ENCODE measurements at regions not wholly inside any gene's neighbourhood (a gene's known extent, or its start where the extent isn't known, plus 50 kb on each side); places are given as distances from the start of the nearest gene placed in this dataset.

GRCh38 chr10:28381466-28381865, 78.6 kb upstream of the MPP7 start:
- TF ChIP-seq CTCF (conservative IDR thresholded peaks at IDR 0.05; ENCODE audit: low read depth, low read length) = no peak
- no peak for DNase-seq (ENCODE audit: low read depth)
- H3K4me3 ChIP-seq (ENCODE audit: low read depth, low read length) = no peak overlapping the region

GRCh38 chr10:28381903-28382347, 79.1 kb upstream of the MPP7 start:
- H3K4me3 ChIP-seq (ENCODE audit: low read depth, low read length) = no peak overlapping the region
- DNase-seq (ENCODE audit: low read depth) = peak; percentile 63
- TF ChIP-seq CTCF (conservative IDR thresholded peaks at IDR 0.05; ENCODE audit: low read depth, low read length) = peak; percentile 98

- H3K4me3 ChIP-seq (ENCODE audit: low read depth, low read length) = no peak overlapping the region
- DNase-seq (ENCODE audit: low read depth) = no peak
- TF ChIP-seq CTCF (conservative IDR thresholded peaks at IDR 0.05; ENCODE audit: low read depth, low read length) = no peak
Observed at GRCh38 chr10:28382525-28383269, 79.8 kb upstream of the MPP7 start.

GRCh38 chr10:28384557-28384956, 81.7 kb upstream of the MPP7 start:
- DNase-seq (ENCODE audit: low read depth) = no peak
- TF ChIP-seq CTCF (conservative IDR thresholded peaks at IDR 0.05; ENCODE audit: low read depth, low read length) = no peak
- H3K4me3 ChIP-seq (ENCODE audit: low read depth, low read length) = no peak overlapping the region

GRCh38 chr10:28385748-28386502, 83.1 kb upstream of the MPP7 start:
- DNase-seq (ENCODE audit: low read depth) = no peak
- no peak for TF ChIP-seq CTCF (conservative IDR thresholded peaks at IDR 0.05; ENCODE audit: low read depth, low read length)
- H3K4me3 ChIP-seq (ENCODE audit: low read depth, low read length) = no peak overlapping the region

- no peak for TF ChIP-seq CTCF (conservative IDR thresholded peaks at IDR 0.05; ENCODE audit: low read depth, low read length)
- H3K4me3 ChIP-seq (ENCODE audit: low read depth, low read length) = no peak overlapping the region
- no peak for DNase-seq (ENCODE audit: low read depth)
Observed at GRCh38 chr10:28386503-28386868, 83.6 kb upstream of the MPP7 start.
